Epithelial cell of esophagus (primary cell): ENCODE measurements at regions not wholly inside any gene's neighbourhood (a gene's known extent, or its start where the extent isn't known, plus 50 kb on each side); places are given as distances from the start of the nearest gene placed in this dataset.

Source experiments
- DNase-seq: peaks from one replicate; pipeline ENCODE4 v3.0.0; 2010; ENCODE audit warnings: low read depth
- H3K4me3 ChIP-seq: 2 replicates; pipeline ENCODE4 v1.5.1; 2011; ENCODE audit warnings: mild to moderate bottlenecking, low read length, control low read depth
- CTCF ChIP-seq: IDR thresholded peaks from 2 replicates; pipeline ENCODE4 v1.5.1; 2011; ENCODE audit warnings: low read depth, mild to moderate bottlenecking, low read length, control low read depth, inconsistent platforms; ENCODE audit not compliant: insufficient read depth; ENCODE audit errors: missing control alignments

GRCh38 chr18:27581296-27581904 lies 396.3 kb upstream of the CHST9 start:
- no peak for TF ChIP-seq CTCF
- DNase-seq, result no peak
- no peak overlapping the region for H3K4me3 ChIP-seq

- TF ChIP-seq CTCF, result no peak
- no peak for DNase-seq
- no peak overlapping the region for H3K4me3 ChIP-seq
Measured at GRCh38 chr18:27579364-27579763, 394.3 kb upstream of the CHST9 start.

- H3K4me3 ChIP-seq, result no peak overlapping the region
- DNase-seq, result no peak
- no peak for TF ChIP-seq CTCF
Measured at GRCh38 chr18:27577752-27578151, 392.6 kb upstream of the CHST9 start.

- H3K4me3 ChIP-seq, result no peak overlapping the region
- TF ChIP-seq CTCF, result no peak
- DNase-seq, result no peak
Measured at GRCh38 chr18:27577265-27577664, 392.2 kb upstream of the CHST9 start.

- no peak for TF ChIP-seq CTCF
- no peak for DNase-seq
- H3K4me3 ChIP-seq, result no peak overlapping the region
Measured at GRCh38 chr18:27567434-27567833, 382.3 kb upstream of the CHST9 start.

GRCh38 chr18:27564066-27564465 lies 379.0 kb upstream of the CHST9 start:
- no peak overlapping the region for H3K4me3 ChIP-seq
- no peak for DNase-seq
- no peak for TF ChIP-seq CTCF
